Esophagus squamous epithelium (tissue), 4 donors: ENCODE measurements at regions not wholly inside any gene's neighbourhood (a gene's known extent, or its start where the extent isn't known, plus 50 kb on each side); places are given as distances from the start of the nearest gene placed in this dataset.

Experiments
- POLR2A ChIP-seq, 4 donors: fragments of 450-650 bp; IDR thresholded peaks; one replicate each; pipeline ENCODE4 v1.6.1; 2017; ENCODE audit warnings: antibody characterized with exemption in 4 of 4, mild to moderate bottlenecking in 4 of 4, moderate library complexity in 3 of 4
- TF ChIP-seq, protein P1 (sequence below), 6 experiments: fragments of 450-650 bp in 4 of 6; fragments of 200-600 bp in 2 of 6; sonication (generic) in 2 of 6; IDR thresholded peaks; one replicate each; pipeline ENCODE4 v1.5.1; 2016 to 2019; ENCODE audit warnings: antibody characterized with exemption in 6 of 6, mild to moderate bottlenecking in 4 of 6, moderate library complexity in 4 of 6

DNA sequence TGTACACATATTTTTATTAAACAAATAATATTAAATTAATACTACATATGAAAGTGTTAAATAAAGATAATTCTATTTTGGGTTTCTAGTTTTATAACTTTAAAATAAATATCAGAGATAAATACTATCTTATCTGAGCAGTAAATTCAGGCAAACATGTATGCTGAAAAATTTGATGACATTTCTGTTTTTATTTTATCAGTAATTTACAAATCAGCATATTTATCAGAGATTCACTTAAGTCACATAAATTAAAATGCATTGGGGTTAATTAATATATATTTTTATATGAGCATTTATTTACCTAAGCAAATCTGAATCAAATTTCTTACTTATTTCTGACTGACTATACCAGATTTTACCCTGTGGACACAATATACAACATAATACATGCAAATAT, 1499.8 kb downstream of the OTOL1 start:
- TF ChIP-seq POLR2A (IDR thresholded peaks at IDR 0.05) = no peak
- TF ChIP-seq, protein P1, sequence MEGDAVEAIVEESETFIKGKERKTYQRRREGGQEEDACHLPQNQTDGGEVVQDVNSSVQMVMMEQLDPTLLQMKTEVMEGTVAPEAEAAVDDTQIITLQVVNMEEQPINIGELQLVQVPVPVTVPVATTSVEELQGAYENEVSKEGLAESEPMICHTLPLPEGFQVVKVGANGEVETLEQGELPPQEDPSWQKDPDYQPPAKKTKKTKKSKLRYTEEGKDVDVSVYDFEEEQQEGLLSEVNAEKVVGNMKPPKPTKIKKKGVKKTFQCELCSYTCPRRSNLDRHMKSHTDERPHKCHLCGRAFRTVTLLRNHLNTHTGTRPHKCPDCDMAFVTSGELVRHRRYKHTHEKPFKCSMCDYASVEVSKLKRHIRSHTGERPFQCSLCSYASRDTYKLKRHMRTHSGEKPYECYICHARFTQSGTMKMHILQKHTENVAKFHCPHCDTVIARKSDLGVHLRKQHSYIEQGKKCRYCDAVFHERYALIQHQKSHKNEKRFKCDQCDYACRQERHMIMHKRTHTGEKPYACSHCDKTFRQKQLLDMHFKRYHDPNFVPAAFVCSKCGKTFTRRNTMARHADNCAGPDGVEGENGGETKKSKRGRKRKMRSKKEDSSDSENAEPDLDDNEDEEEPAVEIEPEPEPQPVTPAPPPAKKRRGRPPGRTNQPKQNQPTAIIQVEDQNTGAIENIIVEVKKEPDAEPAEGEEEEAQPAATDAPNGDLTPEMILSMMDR (IDR thresholded peaks at IDR 0.05) = no peak
